A549 (cell line): ENCODE measurements at regions not wholly inside any gene's neighbourhood (a gene's known extent, or its start where the extent isn't known, plus 50 kb on each side); places are given as distances from the start of the nearest gene placed in this dataset.
"Not testable (repeated sequence)": the region's sequence is repeated elsewhere in the genome, so short reads cannot be mapped to it uniquely, and the experiment has no call there.

Source experiments
- ATAC-seq, 2 experiments: fragments of 200-7000 bp in 1 of 2; fragments of >200 bp in 1 of 2; cut with Nextera tagmentation in 1 of 2; cut with Tn5 transposase in 1 of 2; 3 replicates each; pipeline versions ENCODE4 v1.8.0 to v1.9.1; 2018 to 2020; ENCODE audit warnings: mild to moderate bottlenecking in 1 of 2, moderate library complexity in 1 of 2
- CTCF ChIA-PET: fragments of 300-600 bp; sonication (Branson Sonifier 250); formaldehyde crosslinking; extraction: SDS; loops from one replicate; lab custom pipeline; 2021; ENCODE audit warnings: antibody characterized with exemption, inconsistent platforms; lab: Yijun Ruan, JAX
- POLR2A ChIA-PET: fragments of 350-600 bp; formaldehyde crosslinking; extraction: SDS; loops from one replicate; lab custom pipeline; 2021; ENCODE audit warnings: antibody characterized with exemption, inconsistent platforms; lab: Yijun Ruan, JAX
- DNase-seq, 2 experiments: peaks; one replicate each; pipeline versions ENCODE4 v3.0.0 to v3.0.0-alpha.2; 2011 to 2016; ENCODE audit warnings: low read depth in 1 of 2, low spot score in 1 of 2
- FAIRE-seq: peaks from 2 replicates; lab custom pipeline; 2011; peaks lifted over from hg19 to GRCh38; lab: Jason Lieb, UNC
- H3K27ac ChIP-seq, 2 experiments: fragments of >200 bp; sonication (Bioruptor Twin); formaldehyde crosslinking; 3 replicates each; pipeline ENCODE4 v1.5.1; 2016 to 2017
- H3K4me1 ChIP-seq: fragments of >200 bp; sonication (Bioruptor Twin); formaldehyde crosslinking; 3 replicates; pipeline ENCODE4 v1.6.1; 2016
- H3K4me2 ChIP-seq: fragments of >200 bp; sonication (Bioruptor Twin); formaldehyde crosslinking; 3 replicates; pipeline ENCODE4 v1.6.1; 2016
- H3K4me3 ChIP-seq: fragments of >200 bp; sonication (Bioruptor Twin); formaldehyde crosslinking; 3 replicates; pipeline ENCODE4 v1.5.1; 2016
- H3K9me3 ChIP-seq: fragments of >200 bp; sonication (Bioruptor Twin); formaldehyde crosslinking; 3 replicates; pipeline ENCODE4 v1.6.1; 2016
- CEBPB ChIP-seq, 2 experiments: fragments of >200 bp in 1 of 2; sonication (Bioruptor Twin) in 1 of 2; formaldehyde crosslinking in 1 of 2; IDR thresholded peaks; 2 replicates each; pipeline ENCODE4 v1.6.1; 2012 to 2016
- CTCF ChIP-seq: fragments of >200 bp; sonication (Bioruptor Twin); formaldehyde crosslinking; IDR thresholded peaks from 3 replicates; pipeline ENCODE4 v1.5.1; 2016
- EHF ChIP-seq: fragments of 250-450 bp; sonication (Bioruptor Pico); IDR thresholded peaks from 2 replicates; pipeline ENCODE4 v1.5.0; 2020; ENCODE audit warnings: mild to moderate bottlenecking
- EHMT2 ChIP-seq: fragments of 200-600 bp; sonication (generic); IDR thresholded peaks from 2 replicates; pipeline ENCODE4 v1.6.1; 2016; ENCODE audit warnings: antibody characterized with exemption, low read depth, mild to moderate bottlenecking, moderate library complexity
- FOSL2 ChIP-seq, 2 experiments: fragments of 450-650 bp in 1 of 2; fragments of >200 bp in 1 of 2; sonication (Bioruptor Twin) in 1 of 2; formaldehyde crosslinking; IDR thresholded peaks; 2 replicates each; pipeline versions ENCODE4 v1.5.0 to v1.6.1; 2016 to 2020; ENCODE audit warnings: mild to moderate bottlenecking in 1 of 2, moderate library complexity in 1 of 2
- HES2 ChIP-seq: fragments of >200 bp; sonication (Bioruptor Twin); formaldehyde crosslinking; IDR thresholded peaks from 2 replicates; pipeline ENCODE4 v1.6.1; 2016
- HMGXB4 ChIP-seq: fragments of 250-450 bp; sonication (Bioruptor Pico); IDR thresholded peaks from 2 replicates; pipeline ENCODE4 v1.5.0; 2021; ENCODE audit warnings: mild to moderate bottlenecking, moderate library complexity, borderline replicate concordance
- HOXB13 ChIP-seq: fragments of 250-450 bp; sonication (Bioruptor Pico); IDR thresholded peaks from 2 replicates; pipeline ENCODE4 v1.5.0; 2020; ENCODE audit warnings: low read depth, mild to moderate bottlenecking, moderate library complexity
- KDM5A ChIP-seq: fragments of 200-600 bp; sonication (generic); IDR thresholded peaks from 2 replicates; pipeline ENCODE4 v1.6.1; 2016; ENCODE audit warnings: antibody characterized with exemption, mild to moderate bottlenecking
- MAZ ChIP-seq: fragments of 150-350 bp; IDR thresholded peaks from 2 replicates; pipeline ENCODE4 v1.6.1; 2014; ENCODE audit warnings: antibody characterized with exemption, low read depth, low read length, borderline replicate concordance
- RAD21 ChIP-seq, 2 experiments: fragments of >200 bp in 1 of 2; sonication (Bioruptor Twin) in 1 of 2; formaldehyde crosslinking in 1 of 2; IDR thresholded peaks in 1 of 2; conservative IDR thresholded peaks in 1 of 2; 2 replicates in 1 of 2; 3 replicates in 1 of 2; pipeline ENCODE4 v1.6.1; 2012 to 2018; ENCODE audit warnings: inconsistent platforms in 1 of 2
- RFX5 ChIP-seq: fragments of 450-650 bp; IDR thresholded peaks from 2 replicates; pipeline ENCODE4 v1.7.1; 2014; ENCODE audit warnings: antibody characterized with exemption, mild to moderate bottlenecking, moderate library complexity
- RNF2 ChIP-seq: fragments of 200-600 bp; sonication (generic); IDR thresholded peaks from 2 replicates; pipeline ENCODE4 v1.6.1; 2016; ENCODE audit warnings: low read depth, mild to moderate bottlenecking, antibody characterized with exemption, moderate library complexity, borderline replicate concordance
- SMC3 ChIP-seq: fragments of >200 bp; sonication (Bioruptor Twin); formaldehyde crosslinking; IDR thresholded peaks from 3 replicates; pipeline ENCODE4 v1.6.1; 2018; ENCODE audit warnings: inconsistent platforms
- TP53 ChIP-seq: fragments of 250-450 bp; sonication (Bioruptor Pico); IDR thresholded peaks from 2 replicates; pipeline ENCODE4 v1.5.0; 2021; ENCODE audit warnings: mild to moderate bottlenecking, moderate library complexity
- ZNF302 ChIP-seq: fragments of 250-450 bp; sonication (Bioruptor Pico); IDR thresholded peaks from 2 replicates; pipeline ENCODE4 v1.9.0; 2021; ENCODE audit warnings: inconsistent platforms, mild to moderate bottlenecking, moderate library complexity
- whole genome bisulfite sequencing: methylation state at CpG from one replicate; pipeline ENCODE4 v1.1.6; 2017; ENCODE audit errors: missing lambda C conversion rate; 5-methylcytosine and 5-hydroxymethylcytosine counted together
- TF ChIP-seq, protein P1 (sequence below): IDR thresholded peaks from 2 replicates; pipeline ENCODE4 v1.6.1; 2012

DNA sequence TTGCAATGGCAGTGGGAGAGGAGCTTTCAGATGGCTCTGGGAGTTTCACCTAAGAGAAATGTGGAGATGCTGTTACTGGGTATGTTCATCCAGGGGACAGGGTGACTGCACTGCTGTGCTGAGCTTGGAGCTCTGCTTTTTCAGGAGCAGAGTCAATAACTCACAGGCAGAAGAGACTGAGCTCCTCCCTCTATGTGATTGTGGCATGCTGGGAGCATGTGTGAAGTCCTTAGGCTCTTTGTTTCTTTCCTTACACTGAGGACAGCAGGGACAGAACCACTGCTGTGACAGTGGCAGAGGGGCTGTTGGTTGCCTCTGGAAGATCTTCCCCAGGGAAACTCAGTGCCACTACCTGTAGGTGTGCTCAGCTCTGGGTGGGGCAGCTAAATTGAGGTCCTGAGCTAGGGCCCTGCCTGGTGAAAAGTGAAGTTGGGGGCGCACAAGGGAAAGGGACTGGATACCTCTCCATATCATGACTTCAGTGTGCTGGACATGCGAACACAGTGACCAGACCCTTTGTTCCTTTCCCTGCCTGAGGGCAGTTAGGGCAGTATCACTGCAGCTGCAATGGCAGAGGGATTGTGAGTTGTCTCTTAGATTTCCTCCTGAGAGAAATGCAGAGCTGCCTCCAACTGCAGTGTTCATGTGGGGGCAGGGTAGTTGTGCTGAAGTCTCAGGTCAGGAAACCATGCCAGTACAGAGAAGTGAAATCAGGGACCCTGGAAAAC, 156.7 kb downstream of the TENT5D start:
- ChIA-PET POLR2A (no interaction called here), CTCF (interaction anchor here (1.4 to 1.7 kb wide), 2 partner anchors 24 to 26 kb away, joined by 3 to 6 read pairs; no protein-coding TSS in a partner anchor)
- no peak overlapping the region for H3K4me3 ChIP-seq
- H3K9me3 ChIP-seq: no peaks in the 10 kb centered on the region
- TF ChIP-seq HMGXB4: no peak
- TF ChIP-seq RNF2: no peak
- TF ChIP-seq EHF (CRISPR knock-in tag): no peak
- TF ChIP-seq CEBPB (IDR thresholded peaks at IDR 0.05): no peak
- TF ChIP-seq KDM5A: no peak
- TF ChIP-seq ZNF302 (CRISPR knock-in tag): no peak
- TF ChIP-seq HES2: no peak
- no peak for TF ChIP-seq FOSL2 (IDR thresholded peaks at IDR 0.05)
- no peak for TF ChIP-seq FOSL2 (CRISPR knock-in tag; IDR thresholded peaks at IDR 0.05)
- TF ChIP-seq HOXB13: no peak
- no peak for TF ChIP-seq TP53
- no peak for TF ChIP-seq MAZ
- TF ChIP-seq, protein P1, sequence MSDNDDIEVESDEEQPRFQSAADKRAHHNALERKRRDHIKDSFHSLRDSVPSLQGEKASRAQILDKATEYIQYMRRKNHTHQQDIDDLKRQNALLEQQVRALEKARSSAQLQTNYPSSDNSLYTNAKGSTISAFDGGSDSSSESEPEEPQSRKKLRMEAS: no peak
- no peak for TF ChIP-seq RFX5
- no peak for DNase-seq
- no peaks in the 10 kb centered on the region for H3K4me1 ChIP-seq
- no peak for ATAC-seq
- H3K27ac ChIP-seq: no peak overlapping the region
- H3K4me2 ChIP-seq: no peak overlapping the region
- FAIRE-seq: no peak
- no CpG with 5 or more reads among the region's 2 CpGs for WGBS

GRCh38 chrX:80578517-80579105, 158.4 kb downstream of the TENT5D start:
- peak; percentile 48 for TF ChIP-seq CTCF
- peak; percentile 49 to 50; a peak in 4 of 5 replicates for TF ChIP-seq RAD21 (conservative IDR thresholded peaks at IDR 0.05 in 1 of 2, IDR thresholded peaks at IDR 0.05 in 1 of 2)
- TF ChIP-seq EHMT2: no peak
- peak; percentile 51; the same call in 2 of the 3 replicates for TF ChIP-seq SMC3
- TF ChIP-seq, all 56 proteins: peak for 3
- Histone ChIP-seq H3K27ac (no peak overlapping the region), H3K4me3 (no peak overlapping the region), H3K4me2 (no peak overlapping the region), H3K9me3 (no peaks in the 10 kb centered on the region), H3K4me1 (no peaks in the 10 kb centered on the region)
- FAIRE-seq (peak; percentile 61), ATAC-seq (peak in 1 of 2 experiments; percentile 60; a peak in 1 of 6 replicates), DNase-seq (peak in 1 of 2 experiments; percentile 24)
- ChIA-PET POLR2A (no interaction called here), CTCF (interaction anchor here (1.3 to 1.7 kb wide), 4 partner anchors 9 to 297 kb away, joined by 3 to 6 read pairs (median 6); no protein-coding TSS in a partner anchor)
- 1% methylated on average over 3 of the region's 3 CpGs for whole genome bisulfite sequencing

DNA sequence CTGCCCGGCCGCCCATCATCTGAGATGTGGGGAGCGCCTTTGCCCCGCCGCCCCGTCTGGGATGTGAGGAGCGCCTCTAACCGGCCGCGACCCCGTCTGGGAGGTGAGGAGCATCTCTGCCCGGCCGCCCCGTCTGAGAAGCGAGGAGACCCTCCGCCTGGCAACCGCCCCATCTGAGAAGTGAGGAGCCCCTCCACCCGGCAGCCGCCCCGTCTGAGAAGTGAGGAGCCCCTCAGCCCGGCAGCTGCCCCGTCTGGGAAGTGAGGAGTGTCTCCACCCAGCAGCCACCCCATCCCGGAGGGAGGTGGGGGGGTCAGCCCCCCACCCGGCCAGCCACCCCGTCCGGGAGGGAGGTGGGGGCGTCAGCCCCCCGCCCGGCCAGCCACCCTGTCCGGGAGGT, 170.7 kb downstream of the TENT5D start:
- H3K4me2 ChIP-seq, CTCF ChIA-PET, H3K27ac ChIP-seq, ATAC-seq, DNase-seq, FAIRE-seq, H3K4me3 ChIP-seq, POLR2A ChIA-PET, H3K4me1 ChIP-seq, H3K9me3 ChIP-seq: not testable (repeated sequence)
- whole genome bisulfite sequencing: no CpG with 5 or more reads among the region's 30 CpGs
